Upper lobe of right lung (tissue), 1 donor: ENCODE measurements at regions not wholly inside any gene's neighbourhood (a gene's known extent, or its start where the extent isn't known, plus 50 kb on each side); places are given as distances from the start of the nearest gene placed in this dataset.
A peak's percentile ranks its signal among the peaks of the same experiment; 100 is the strongest.

Experiments used
- ATAC-seq: fragments of 200-7000 bp; cut with Tn5 transposase; one replicate; pipeline ENCODE4 v1.9.1; 2020; ENCODE audit warnings: mild to moderate bottlenecking, moderate library complexity
- DNase-seq: peaks from one replicate; pipeline ENCODE4 v3.0.0-alpha.2; 2020
- H3K27ac ChIP-seq: fragments of 200-600 bp; one replicate; pipeline ENCODE4 v1.8.0; 2022
- H3K27me3 ChIP-seq: fragments of 200-600 bp; one replicate; pipeline ENCODE4 v1.8.0; 2022; ENCODE audit warnings: mild to moderate bottlenecking
- H3K36me3 ChIP-seq: fragments of 200-600 bp; one replicate; pipeline ENCODE4 v1.8.0; 2022
- H3K4me1 ChIP-seq: fragments of 200-600 bp; one replicate; pipeline ENCODE4 v1.8.0; 2022
- H3K4me3 ChIP-seq: fragments of 200-600 bp; one replicate; pipeline ENCODE4 v1.8.0; 2022; ENCODE audit warnings: mild to moderate bottlenecking
- H3K9me3 ChIP-seq: fragments of 200-600 bp; one replicate; pipeline ENCODE4 v1.8.0; 2022
- CTCF ChIP-seq: fragments of 200-600 bp; IDR thresholded peaks from one replicate; pipeline ENCODE4 v1.8.0; 2022; ENCODE audit warnings: antibody characterized with exemption
- intact Hi-C: fragments of 100-400 bp; cut with DNase I; formaldehyde crosslinking; loops from one replicate; pipeline ENCODE4 v1.11.0; 2022
- donor health status: DM: no; HTN: yes; CAD: no; lungs with severe emphysema.

- no peaks in the 10 kb centered on the region for H3K27me3 ChIP-seq
- no peak overlapping the region for H3K4me3 ChIP-seq
- TF ChIP-seq CTCF: no peak
- intact Hi-C loops: no loop called here
- H3K9me3 ChIP-seq: no peaks in the 10 kb centered on the region
- H3K36me3 ChIP-seq: no peaks in the 10 kb centered on the region
- H3K27ac ChIP-seq: no peak overlapping the region
- DNase-seq: no peak
- ATAC-seq: no peak
- peaks cover 13% of the 10 kb centered on the region for H3K4me1 ChIP-seq
These were observed 183.9 kb downstream of the NRIP1 start for GRCh38 chr21:14880922-14881321.

DNA sequence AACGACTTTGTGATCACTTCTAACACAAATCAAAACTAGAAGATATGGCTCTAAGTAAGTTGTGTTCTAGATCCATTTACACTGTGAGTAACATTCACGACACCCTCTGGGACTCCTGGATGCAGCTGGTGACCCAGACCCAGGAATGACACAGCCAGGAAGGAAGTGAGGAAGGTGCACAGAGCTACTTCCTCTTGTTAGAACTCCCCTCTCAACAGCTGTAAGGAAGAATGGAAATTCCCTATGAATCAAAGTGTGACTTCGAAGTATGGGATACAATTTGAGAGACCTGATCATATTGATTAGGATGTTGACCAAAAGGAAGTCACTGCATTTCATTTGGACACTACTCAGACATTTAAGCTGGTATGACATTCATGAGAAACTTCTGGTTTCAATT lies 185.3 kb downstream of the NRIP1 start:
- no peak for ATAC-seq
- Histone ChIP-seq H3K9me3 (no peaks in the 10 kb centered on the region), H3K27me3 (no peaks in the 10 kb centered on the region), H3K27ac (no peak overlapping the region), H3K4me1 (peaks cover 13% of the 10 kb centered on the region), H3K4me3 (no peak overlapping the region), H3K36me3 (no peaks in the 10 kb centered on the region)
- no peak for TF ChIP-seq CTCF
- DNase-seq: no peak
- intact Hi-C loops: no loop called here

GRCh38 chr21:14878971-14879370 lies 185.8 kb downstream of the NRIP1 start:
- TF ChIP-seq CTCF: no peak
- no peak overlapping the region for H3K27ac ChIP-seq
- no peak overlapping the region for H3K4me3 ChIP-seq
- DNase-seq (no peak), ATAC-seq (no peak)
- no peaks in the 10 kb centered on the region for H3K9me3 ChIP-seq
- no peaks in the 10 kb centered on the region for H3K27me3 ChIP-seq
- intact Hi-C loops: no loop called here
- H3K4me1 ChIP-seq: peaks cover 13% of the 10 kb centered on the region
- no peaks in the 10 kb centered on the region for H3K36me3 ChIP-seq

DNA sequence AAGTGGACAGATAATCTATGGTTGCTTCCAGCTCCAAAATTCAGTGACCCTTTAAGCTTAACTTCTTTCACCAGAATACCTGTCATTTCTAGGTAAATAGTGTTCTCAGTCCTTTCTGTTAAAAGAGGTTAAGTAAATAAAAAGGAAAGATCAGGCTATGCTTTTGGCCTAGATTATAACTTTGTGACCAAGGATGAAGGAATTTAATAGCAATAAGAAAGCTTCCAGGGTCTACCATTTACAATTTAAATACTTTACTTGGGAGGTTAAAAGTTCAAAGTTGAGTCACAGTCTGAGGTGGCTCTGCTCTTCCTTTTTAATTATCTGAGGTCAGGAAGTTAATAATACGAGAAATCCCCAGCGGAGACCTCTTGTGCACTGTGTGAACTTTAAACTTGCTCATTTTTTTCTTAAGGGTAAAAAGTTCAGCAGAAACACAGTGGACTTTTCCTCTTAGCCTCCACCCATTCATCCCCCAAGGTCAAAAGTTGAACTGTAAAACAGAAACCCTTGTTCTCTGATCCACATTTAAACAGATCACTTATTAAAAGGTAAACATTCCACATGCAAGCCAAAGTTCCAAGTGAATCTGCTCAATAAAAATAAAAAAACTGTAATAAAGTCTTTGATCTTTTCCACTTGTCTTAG lies 187.1 kb downstream of the NRIP1 start:
- DNase-seq: no peak
- no peaks in the 10 kb centered on the region for H3K9me3 ChIP-seq
- peak; percentile 44 for ATAC-seq
- no peak for TF ChIP-seq CTCF
- peaks cover 13% of the 10 kb centered on the region for H3K4me1 ChIP-seq
- no peaks in the 10 kb centered on the region for H3K36me3 ChIP-seq
- H3K27me3 ChIP-seq: no peaks in the 10 kb centered on the region
- H3K27ac ChIP-seq: no peak overlapping the region
- H3K4me3 ChIP-seq: no peak overlapping the region
- intact Hi-C loops: no loop called here

DNA sequence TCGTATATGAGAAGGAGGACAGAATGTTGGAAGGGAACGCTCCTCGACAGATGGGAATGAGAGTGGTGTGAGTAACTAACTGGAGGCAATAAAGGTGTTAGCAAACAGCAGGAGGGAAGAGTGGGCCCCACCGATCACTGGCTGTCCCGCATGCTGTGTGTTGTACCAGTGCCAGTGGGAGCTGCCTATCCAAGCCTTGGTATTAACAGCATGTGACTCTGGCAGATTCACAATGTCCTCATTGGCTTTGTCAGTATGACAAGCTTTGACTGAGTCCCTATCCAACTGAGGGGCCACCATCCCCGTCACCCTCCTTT lies 188.3 kb downstream of the NRIP1 start:
- no peaks in the 10 kb centered on the region for H3K9me3 ChIP-seq
- DNase-seq (no peak), ATAC-seq (no peak)
- no peak overlapping the region for H3K27ac ChIP-seq
- H3K4me3 ChIP-seq: no peak overlapping the region
- H3K4me1 ChIP-seq: peaks cover 13% of the 10 kb centered on the region
- no peaks in the 10 kb centered on the region for H3K36me3 ChIP-seq
- intact Hi-C loops: no loop called here
- H3K27me3 ChIP-seq: no peaks in the 10 kb centered on the region
- no peak for TF ChIP-seq CTCF
